Right cardiac atrium (tissue), 5 donors: ENCODE measurements at regions not wholly inside any gene's neighbourhood (a gene's known extent, or its start where the extent isn't known, plus 50 kb on each side); places are given as distances from the start of the nearest gene placed in this dataset.
"Not testable (repeated sequence)": the region's sequence is repeated elsewhere in the genome, so short reads cannot be mapped to it uniquely, and the experiment has no call there.

ENCODE experiments used
- ATAC-seq, 2 donors: fragments of 200-7000 bp; cut with Tn5 transposase; one replicate each; pipeline versions ENCODE4 v1.8.0 to v1.9.1; 2020; ENCODE audit warnings: moderate library complexity in 2 of 2, mild to moderate bottlenecking in 1 of 2
- DNase-seq, 3 donors: peaks; one replicate each; pipeline ENCODE4 v3.0.0-alpha.2; 2020
- H3K27ac ChIP-seq: one replicate; pipeline ENCODE4 v1.5.1; 2013; ENCODE audit warnings: mild to moderate bottlenecking, low read length, control low read depth, moderate library complexity
- H3K27me3 ChIP-seq: one replicate; pipeline ENCODE4 v1.6.1; 2013; ENCODE audit not compliant: control insufficient read depth, insufficient read depth
- H3K4me1 ChIP-seq: one replicate; pipeline ENCODE4 v1.6.1; 2013; ENCODE audit warnings: low read length; ENCODE audit not compliant: control insufficient read depth, insufficient read depth
- H3K4me3 ChIP-seq: one replicate; pipeline ENCODE4 v1.5.1; 2013; ENCODE audit warnings: low read length, control low read depth
- H3K9me3 ChIP-seq: one replicate; pipeline ENCODE4 v1.6.1; 2013; ENCODE audit warnings: low read length; ENCODE audit not compliant: control insufficient read depth
- WGBS: extraction: QIAGEN DNeasy Blood & Tissue Kit; methylation state at CpG from one replicate; pipeline ENCODE4 v1.1.7; 2013; 5-methylcytosine and 5-hydroxymethylcytosine counted together
- intact Hi-C, 4 donors: fragments of 100-400 bp; cut with DNase I; formaldehyde crosslinking; loops; one replicate each; pipeline versions ENCODE4 v1.11.0 to v1.14.0; 2022 to 2023
- donor health status: healthy with polysubstance abuse.
- donor health status: DM: no; HTN: yes; CAD: no.
- donor health status: DM: no; HTN: no; CAD: no.
- donor health status: DM: no; HTN: yes; CAD: no; lungs with severe emphysema.
- donor health status: DM: yes; HTN: yes; CAD: no.

DNA sequence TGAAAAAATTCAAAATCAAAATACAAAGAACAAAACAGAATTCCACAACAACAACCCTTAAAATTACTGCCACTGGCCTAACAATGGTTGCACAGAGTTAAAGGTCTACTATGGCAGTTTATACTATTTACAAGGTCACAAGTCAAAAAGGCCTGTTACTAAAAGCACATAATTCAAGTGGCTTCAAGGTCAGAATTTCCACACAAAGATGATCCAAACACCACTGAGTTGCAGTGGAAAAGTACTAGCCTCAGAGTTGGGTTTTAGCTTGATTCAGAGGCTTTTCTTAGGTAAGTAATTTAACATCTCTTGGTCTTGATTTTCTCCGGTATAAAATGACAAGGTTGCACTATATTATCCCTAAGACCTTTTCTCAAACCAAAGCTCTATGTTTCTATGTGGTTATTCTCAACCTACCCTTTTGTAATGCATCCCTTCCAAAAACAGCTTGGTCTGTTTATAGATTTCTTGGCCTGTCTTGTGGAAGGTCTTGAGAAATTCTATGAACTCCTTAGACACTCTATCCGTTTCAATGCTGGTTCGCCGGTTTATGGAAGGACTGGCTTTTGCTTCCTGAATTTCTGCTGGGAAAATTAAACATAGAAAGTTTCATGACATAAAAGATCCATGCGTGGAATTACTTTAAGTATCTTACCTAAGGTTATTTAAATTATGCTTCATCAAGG is 69.5 kb downstream of the MDH2 start:
- DNase-seq, H3K27ac ChIP-seq, H3K4me1 ChIP-seq, H3K9me3 ChIP-seq, H3K4me3 ChIP-seq, H3K27me3 ChIP-seq, ATAC-seq, intact Hi-C loops: not testable (repeated sequence)
- WGBS, result 91% methylated on average over 5 of the region's 5 CpGs

DNA sequence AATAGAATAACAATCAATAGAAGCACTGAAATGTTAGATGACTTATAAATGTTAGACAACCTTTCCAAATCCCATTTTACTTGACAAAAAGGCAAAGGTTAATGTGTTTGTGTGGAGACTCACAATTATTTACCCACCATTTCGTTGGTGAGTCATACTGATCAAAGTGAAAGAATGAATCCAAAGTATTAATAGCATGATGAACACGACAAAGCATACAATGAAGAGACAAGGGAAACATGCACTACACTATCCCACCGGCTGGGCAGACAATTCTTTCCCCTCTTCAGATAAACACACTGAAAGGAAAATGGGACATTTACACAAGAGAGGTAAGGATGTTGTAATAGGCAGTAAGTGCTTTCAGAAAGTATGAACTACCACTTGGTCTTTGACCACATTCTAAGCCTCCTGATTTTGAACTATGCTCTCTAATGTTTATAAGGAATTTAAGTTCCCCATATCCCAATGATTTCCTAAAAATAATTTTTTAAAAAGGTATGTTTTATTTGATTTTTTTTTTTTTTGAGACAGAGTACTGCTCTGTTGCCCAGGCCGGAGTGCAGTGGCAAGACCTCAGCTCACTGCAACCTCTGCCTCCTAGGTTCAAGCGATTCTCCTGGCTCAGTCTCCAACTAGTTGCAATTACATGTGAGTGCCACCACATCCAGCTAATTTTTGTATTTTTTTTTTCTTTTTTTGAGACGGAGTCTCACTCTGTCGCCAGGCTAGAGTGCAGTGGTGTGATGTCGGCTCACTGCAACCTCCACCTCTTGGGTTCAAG is 70.5 kb downstream of the MDH2 start:
- H3K4me1 ChIP-seq, intact Hi-C loops, H3K27ac ChIP-seq, H3K4me3 ChIP-seq, H3K27me3 ChIP-seq, DNase-seq, ATAC-seq, H3K9me3 ChIP-seq: not testable (repeated sequence)
- 85% methylated on average over 8 of the region's 8 CpGs for WGBS

GRCh38 chr7:76121044-76121443 is 73.1 kb downstream of the MDH2 start:
- no peak for ATAC-seq
- Histone ChIP-seq H3K4me3 (no peak overlapping the region), H3K9me3 (no peaks in the 10 kb centered on the region), H3K4me1 (no peaks in the 10 kb centered on the region), H3K27ac (no peak overlapping the region), H3K27me3 (no peaks in the 10 kb centered on the region)
- WGBS, result 69% methylated on average over 3 of the region's 3 CpGs
- intact Hi-C loops, result no loop called here
- DNase-seq, result no peak

DNA sequence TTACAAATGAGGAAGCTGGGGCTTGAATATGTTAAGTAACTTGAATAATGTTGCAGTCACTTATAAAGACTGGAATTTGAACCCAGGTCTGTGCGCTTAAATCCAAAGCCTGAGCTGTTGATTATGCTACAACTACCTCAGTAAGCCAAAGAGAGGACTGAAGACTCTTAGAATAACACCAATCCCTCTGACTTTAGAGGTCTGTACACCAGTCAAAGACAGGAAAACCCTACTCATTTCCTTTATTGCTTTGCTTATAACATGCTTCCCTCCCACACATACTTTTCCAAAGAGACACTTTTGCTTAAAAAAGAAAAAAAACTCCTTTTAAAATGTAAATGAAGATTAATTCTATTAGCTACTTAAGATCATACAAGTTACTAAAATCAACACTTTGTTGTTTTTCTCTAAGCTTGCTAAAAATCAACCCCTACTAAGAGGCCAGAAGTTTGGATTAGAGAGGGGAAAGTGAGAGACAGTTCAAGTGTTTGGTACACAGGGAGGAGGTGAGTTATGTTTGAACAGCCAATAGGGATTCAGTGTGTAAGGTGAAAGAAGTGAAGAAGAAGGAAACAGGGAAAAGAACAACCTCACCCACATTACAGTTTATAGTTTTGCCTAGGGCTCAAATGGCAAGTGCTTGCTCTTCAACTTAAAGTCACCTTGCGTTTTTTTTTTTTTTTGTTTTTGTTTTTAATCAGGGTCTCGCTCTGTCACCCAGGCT is 74.8 kb downstream of the MDH2 start:
- ATAC-seq (no peak), DNase-seq (no peak)
- no peak overlapping the region for H3K4me3 ChIP-seq
- H3K27me3 ChIP-seq, result no peaks in the 10 kb centered on the region
- H3K27ac ChIP-seq, result no peak overlapping the region
- no peaks in the 10 kb centered on the region for H3K9me3 ChIP-seq
- intact Hi-C loops, result no loop called here
- WGBS, result 82% methylated on average over 3 of the region's 3 CpGs
- no peaks in the 10 kb centered on the region for H3K4me1 ChIP-seq

DNA sequence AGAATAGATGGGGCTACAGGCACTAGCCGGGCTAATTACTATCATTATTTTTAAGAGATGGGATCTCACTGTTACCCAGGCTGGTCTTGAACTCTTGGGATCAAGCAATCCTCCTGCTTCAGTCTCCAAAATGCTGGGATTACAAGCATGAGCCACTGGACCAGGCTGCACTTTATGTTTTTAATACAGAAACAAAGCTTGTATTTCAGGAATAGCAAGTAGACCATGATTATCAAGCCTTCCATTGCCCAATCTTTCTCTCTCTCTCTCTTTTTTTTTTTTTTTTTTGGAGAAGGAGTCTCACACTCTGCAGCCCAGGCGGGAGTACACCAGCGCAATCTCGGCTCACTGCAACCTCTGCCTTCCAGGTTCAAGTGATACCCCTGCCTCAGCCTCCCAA is 75.4 kb downstream of the MDH2 start:
- Histone ChIP-seq H3K27me3 (no peaks in the 10 kb centered on the region), H3K4me1 (no peaks in the 10 kb centered on the region), H3K4me3 (no peak overlapping the region), H3K27ac (no peak overlapping the region), H3K9me3 (no peaks in the 10 kb centered on the region)
- ATAC-seq, result no peak
- whole genome bisulfite sequencing, result 88% methylated on average over 4 of the region's 4 CpGs
- intact Hi-C loops, result no loop called here
- no peak for DNase-seq

- no peaks in the 10 kb centered on the region for H3K27me3 ChIP-seq
- DNase-seq, result no peak
- no peak for ATAC-seq
- no peak overlapping the region for H3K4me3 ChIP-seq
- H3K27ac ChIP-seq, result no peak overlapping the region
- H3K4me1 ChIP-seq, result no peaks in the 10 kb centered on the region
- 86% methylated on average over 2 of the region's 2 CpGs for WGBS
- no peaks in the 10 kb centered on the region for H3K9me3 ChIP-seq
- intact Hi-C loops, result no loop called here
Measured at GRCh38 chr7:76125560-76125959, 76.1 kb upstream of the SRRM3 start.

GRCh38 chr7:76126632-76127031 is 75.1 kb upstream of the SRRM3 start:
- DNase-seq (no peak), ATAC-seq (no peak)
- Histone ChIP-seq H3K27me3 (no peaks in the 10 kb centered on the region), H3K9me3 (no peaks in the 10 kb centered on the region), H3K4me1 (no peaks in the 10 kb centered on the region), H3K27ac (no peak overlapping the region), H3K4me3 (no peak overlapping the region)
- intact Hi-C loops, result no loop called here
- 92% methylated on average over 4 of the region's 4 CpGs for WGBS

DNA sequence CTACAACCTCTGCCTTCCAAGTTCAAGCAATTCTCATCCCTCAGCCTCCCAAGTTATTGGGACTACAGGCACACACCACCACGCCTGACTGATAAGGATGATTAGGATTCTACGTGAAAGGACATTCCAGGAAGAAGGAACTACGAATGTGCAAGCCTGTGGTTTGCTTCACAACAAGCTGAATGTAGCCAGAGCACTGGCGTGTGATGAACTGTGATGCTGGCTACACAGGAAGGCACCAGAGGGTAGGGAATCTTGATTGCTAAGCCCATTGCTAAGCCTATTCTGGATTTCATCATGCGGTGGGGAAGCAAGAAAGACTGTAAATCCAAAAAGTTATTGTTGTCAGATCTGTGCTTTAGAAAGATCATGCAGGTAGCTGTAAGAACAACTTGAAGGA is 72.3 kb upstream of the SRRM3 start:
- no peaks in the 10 kb centered on the region for H3K9me3 ChIP-seq
- no peak for DNase-seq
- ATAC-seq, result no peak
- H3K27me3 ChIP-seq, result no peaks in the 10 kb centered on the region
- 58% methylated on average over 5 of the region's 5 CpGs for WGBS
- intact Hi-C loops, result no loop called here
- no peaks in the 10 kb centered on the region for H3K4me1 ChIP-seq
- no peak overlapping the region for H3K27ac ChIP-seq
- no peak overlapping the region for H3K4me3 ChIP-seq

GRCh38 chr7:76129836-76130235 is 71.9 kb upstream of the SRRM3 start:
- H3K27me3 ChIP-seq, result no peaks in the 10 kb centered on the region
- no peaks in the 10 kb centered on the region for H3K9me3 ChIP-seq
- no peaks in the 10 kb centered on the region for H3K4me1 ChIP-seq
- DNase-seq (no peak), ATAC-seq (no peak)
- 90% methylated on average over 8 of the region's 8 CpGs for WGBS
- no peak overlapping the region for H3K27ac ChIP-seq
- intact Hi-C loops, result no loop called here
- no peak overlapping the region for H3K4me3 ChIP-seq

GRCh38 chr7:76130661-76131060 is 71.0 kb upstream of the SRRM3 start:
- H3K27ac ChIP-seq, H3K27me3 ChIP-seq, DNase-seq, intact Hi-C loops, H3K9me3 ChIP-seq, H3K4me3 ChIP-seq, H3K4me1 ChIP-seq: not testable (repeated sequence)
- ATAC-seq, result peak; percentile 58 to 71

GRCh38 chr7:76131887-76132286 is 69.8 kb upstream of the SRRM3 start:
- H3K27me3 ChIP-seq, H3K4me1 ChIP-seq, ATAC-seq, H3K4me3 ChIP-seq, H3K9me3 ChIP-seq, DNase-seq, H3K27ac ChIP-seq, intact Hi-C loops: not testable (repeated sequence)
- WGBS, result 77% methylated on average over 5 of the region's 5 CpGs
